HG02763 (cell line): ENCODE measurements at regions not wholly inside any gene's neighbourhood (a gene's known extent, or its start where the extent isn't known, plus 50 kb on each side); places are given as distances from the start of the nearest gene placed in this dataset.

Experiments
- ATAC-seq: cut with Tn5 transposase; IDR thresholded peaks from one replicate; pipeline ENCODE4 v1.9.1; 2021; ENCODE audit warnings: mild to moderate bottlenecking, moderate library complexity; ENCODE audit not compliant: unreplicated experiment

DNA sequence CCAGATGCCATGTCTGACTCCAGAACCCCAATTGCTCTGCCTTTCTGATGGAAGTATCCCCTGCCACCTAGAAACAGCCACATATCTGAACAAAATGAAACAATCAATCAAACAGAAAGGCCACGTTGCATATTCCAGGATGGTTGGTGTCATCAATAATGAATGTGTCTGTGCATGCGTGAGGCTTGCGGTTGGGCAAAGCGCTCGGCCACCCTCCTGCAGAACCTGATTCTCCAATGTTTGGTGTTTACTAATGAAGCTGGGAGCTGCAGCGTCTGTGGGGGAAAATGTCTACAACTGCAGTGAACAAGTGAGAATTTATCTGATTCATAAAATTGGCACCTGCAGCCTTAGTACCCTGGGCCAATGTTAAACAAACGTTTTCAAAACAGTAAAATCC lies 121.2 kb upstream of the ADARB2 start:
- no peak for ATAC-seq

DNA sequence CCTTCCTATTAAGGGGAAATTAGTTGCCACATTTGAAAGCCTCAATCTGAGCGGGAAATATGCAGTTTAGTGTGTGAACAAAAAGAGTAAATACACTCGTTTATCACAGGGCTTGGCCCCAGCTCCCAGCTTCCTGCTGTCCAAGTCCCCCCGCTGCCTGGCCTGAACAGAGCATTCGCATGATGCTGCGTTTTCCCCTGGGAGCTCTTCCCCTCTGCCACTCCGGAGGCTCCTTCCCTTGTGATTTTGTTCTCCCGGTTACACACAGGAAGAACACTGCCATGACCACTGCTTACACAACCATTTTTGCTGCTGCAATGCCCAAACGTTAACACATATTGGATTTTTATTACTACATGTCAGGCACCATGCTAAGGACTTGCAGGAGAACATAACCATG lies 120.7 kb upstream of the ADARB2 start:
- no peak for ATAC-seq

DNA sequence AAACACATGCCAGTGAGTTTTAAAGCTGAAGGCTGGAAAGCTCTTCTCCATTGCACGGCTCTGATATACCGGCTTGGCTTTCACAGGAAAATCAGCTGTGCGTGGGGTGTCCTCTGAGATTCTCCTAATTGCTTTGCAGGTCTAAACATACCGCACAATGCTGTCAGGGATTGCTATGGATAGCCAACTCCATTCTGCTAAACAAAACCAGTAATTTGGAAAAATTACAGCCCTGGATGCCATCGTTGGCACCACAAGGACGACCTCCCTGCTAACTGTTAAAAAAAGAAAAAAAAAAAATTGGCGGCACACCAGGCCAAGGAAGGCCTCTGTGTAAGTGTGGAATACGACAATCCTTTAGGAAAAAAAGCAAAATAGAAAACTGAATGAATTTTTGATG lies 118.6 kb upstream of the ADARB2 start:
- no peak for ATAC-seq

DNA sequence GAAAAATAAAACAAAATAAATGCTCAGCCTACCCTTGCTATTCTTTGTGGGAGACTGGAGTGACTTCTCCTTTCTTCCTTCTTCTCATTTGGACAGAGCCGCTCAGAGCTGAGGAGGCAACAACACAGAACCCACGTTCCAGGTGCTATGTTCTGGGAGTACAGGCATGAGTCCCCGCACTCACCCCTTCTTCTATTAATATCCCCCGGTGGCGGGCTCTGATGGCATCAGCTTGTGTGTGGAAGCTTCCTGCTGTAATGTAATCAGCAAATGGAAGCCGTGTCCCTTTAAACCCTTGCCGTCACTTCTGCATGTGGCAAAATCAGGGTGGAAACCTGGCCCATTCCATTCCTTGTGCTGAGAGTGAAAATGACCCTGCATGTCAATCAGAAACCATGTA lies 116.9 kb upstream of the ADARB2 start:
- no peak for ATAC-seq

DNA sequence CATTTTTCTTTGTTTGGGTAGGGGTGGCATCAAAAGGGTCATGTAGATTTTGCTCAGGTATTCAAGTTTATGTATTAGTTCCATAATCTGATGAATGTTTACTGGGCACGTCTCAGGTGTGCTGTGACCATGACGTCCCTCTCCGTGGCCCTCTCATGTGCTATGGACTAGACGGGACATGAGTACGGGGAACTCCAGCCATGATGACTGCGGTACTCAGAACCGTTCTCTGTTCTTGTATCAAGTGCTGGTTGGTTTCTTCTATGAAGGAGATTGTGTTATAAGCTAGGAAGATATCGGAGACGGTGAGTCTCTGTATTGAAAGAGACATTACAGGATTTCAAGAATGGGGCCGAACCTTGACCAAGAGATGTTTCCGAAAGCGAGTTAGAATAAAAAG lies 116.5 kb upstream of the ADARB2 start:
- no peak for ATAC-seq

DNA sequence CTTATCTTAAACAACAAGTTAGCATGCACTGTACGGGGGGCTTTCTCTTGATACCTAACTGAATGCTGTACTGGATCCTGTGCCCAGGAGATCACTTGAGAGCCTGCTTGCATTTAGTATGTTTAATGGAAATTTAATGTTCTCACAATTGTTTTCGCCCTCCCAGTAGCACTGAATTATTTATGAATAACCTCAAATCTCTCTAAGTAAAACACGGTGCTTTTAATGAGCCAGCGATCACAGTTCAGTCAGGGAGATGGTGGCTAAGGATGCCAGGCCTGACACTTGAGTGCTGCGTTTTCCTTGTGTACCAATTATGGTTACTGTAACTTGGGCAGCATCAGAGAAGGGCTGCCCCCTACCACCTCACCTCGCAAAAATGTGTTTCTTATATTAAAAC lies 115.5 kb upstream of the ADARB2 start:
- ATAC-seq: no peak

DNA sequence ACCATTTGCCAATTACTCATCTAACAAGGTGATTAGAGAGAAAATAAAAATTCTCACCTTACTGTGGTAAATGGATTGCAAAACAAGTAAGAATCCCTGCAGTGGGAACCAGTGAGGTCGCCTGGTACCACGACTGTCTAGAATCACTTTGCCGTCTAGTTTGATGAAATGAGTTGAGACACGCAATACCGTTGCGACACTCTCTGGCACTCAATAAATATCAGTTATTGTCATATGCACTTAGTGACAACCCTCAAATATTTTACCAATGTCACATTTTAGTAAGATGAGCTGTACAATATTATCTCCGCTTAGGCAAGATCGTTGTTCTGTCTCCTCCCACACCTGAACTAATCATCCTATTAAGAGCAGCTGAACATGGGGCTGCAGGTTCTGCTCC lies 114.4 kb upstream of the ADARB2 start:
- ATAC-seq: no peak

DNA sequence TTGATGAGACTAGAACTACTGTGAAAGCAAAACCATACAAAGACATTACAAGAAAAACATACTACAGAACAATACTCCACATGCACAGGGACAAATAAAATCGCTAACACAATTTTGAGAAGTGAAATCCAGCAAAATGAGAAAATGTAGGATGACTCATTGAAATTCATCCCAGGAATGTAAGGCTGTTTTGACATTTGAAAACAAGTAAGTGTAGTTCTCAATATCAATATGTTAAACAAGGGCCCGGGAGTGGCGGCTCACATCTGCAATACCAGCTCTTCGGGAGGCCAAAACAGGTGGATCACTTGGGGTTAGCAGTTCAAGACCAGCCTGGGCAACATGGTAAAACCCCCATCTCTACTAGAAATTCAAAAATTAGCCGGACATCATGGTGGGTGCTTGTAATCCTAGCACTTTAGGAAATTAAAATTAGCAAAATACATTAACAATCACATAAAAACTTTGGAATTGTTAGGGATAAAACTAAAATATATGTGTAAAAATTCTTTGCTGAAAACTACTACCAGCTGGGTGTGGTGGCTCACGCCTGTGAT lies 113.7 kb upstream of the ADARB2 start:
- no peak for ATAC-seq

DNA sequence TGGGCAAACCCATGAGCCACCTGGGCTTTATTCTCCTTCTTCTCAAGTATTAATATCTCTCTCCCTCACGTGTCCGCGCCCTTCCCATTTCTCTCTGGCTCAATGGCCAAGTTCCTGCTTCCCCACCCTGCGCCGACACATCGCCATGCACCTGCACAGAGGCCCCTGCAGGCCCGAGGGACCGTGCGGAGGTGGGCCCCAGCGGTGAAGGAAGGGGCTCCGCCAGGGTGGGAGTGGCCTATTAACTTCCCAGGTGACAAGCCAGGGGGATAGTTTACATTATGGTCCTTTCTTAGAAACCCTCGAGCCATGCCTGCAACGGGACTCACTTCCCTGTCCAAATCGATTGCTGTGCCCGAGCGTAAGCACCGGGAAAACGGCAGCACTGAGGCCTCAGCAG lies 110.0 kb upstream of the ADARB2 start:
- ATAC-seq: no peak

DNA sequence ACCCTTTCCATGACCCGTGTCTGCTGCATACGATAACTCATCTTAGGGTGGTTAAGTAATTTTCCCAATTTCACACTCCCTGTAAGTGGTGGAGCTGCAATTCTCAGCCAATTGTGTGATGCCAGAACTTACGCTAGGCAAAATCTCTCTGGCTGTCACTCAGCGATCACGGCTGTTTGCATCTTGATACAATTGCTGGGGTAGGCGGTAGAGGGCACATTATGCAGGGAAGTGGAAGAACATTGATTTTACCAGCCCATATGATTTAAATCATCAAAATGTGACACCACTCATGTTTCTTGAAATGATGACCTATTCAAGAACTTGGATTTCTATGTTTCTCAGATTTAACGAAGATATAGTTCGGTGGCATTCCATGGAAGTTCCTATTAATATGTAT lies 108.7 kb upstream of the ADARB2 start:
- no peak for ATAC-seq

DNA sequence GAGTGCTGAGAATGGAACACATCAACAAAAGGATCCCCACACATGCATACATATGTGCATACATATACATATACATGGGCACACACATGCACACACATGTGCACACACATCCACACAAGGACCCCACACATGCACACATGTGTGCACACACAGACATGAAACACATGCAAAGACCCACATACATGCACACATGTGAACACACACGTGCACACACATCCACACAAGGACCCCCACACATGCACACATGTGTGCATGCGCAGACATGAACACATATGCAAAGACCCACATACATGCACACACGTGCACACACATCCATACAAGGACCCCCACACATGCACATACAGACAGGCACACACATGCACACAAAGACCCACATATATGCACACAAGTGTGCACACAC lies 104.4 kb upstream of the ADARB2 start:
- no peak for ATAC-seq

DNA sequence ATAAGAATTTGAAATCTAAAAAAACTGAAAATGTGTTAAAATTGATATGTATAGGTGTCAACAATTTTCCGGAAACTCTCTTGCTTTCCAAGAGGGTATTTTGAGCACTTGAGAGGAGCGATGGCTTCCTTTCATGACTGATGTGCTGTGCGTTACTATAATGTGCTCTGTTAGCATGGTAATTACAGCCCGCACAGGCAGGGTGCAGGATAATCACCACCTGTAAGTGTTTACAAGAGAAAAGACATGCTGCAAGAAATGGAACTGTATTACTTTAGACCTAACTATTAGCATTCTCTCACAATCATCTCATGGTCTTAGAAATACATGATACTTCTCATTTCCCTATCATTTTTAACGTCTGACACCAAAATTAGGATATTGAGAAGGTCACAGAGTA lies 92.4 kb upstream of the ADARB2 start:
- ATAC-seq: no peak

DNA sequence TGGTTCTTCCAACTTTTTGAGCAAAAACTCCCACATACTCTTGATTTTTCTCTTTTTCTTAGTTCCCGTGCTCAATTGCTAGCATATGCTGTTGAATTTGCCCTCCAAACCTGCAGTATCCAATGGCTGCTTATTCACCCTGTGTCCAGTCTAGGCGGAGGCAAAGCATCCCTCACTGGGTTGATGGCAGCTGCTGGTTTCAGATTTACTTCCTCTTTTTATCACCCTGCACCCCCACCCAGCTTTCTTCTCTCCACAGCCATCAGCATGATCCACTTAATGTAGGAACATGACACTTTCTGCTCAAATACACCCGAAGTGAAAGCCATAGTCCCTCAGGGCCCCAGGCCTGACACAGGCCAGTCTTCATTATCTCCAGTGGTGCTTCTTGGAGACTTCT lies 87.6 kb upstream of the ADARB2 start:
- no peak for ATAC-seq

DNA sequence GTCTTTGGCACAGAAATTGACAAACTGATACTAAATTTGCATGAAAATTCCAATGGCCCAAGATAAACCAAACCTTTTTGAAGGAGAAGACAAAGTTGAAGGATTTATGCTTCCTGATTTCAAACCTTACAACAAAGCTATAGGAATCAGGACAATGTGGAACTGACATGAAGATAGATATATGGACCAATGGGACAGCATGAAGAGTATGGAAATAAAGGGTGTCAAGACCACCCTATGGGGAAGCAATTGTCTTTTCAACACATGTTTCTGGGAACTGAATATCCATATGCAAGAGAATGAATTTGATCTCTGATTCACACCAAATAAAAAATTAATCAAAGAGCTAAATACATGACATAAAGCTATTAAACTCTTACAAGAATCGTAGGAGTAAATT lies 77.2 kb upstream of the ADARB2 start:
- ATAC-seq: no peak

DNA sequence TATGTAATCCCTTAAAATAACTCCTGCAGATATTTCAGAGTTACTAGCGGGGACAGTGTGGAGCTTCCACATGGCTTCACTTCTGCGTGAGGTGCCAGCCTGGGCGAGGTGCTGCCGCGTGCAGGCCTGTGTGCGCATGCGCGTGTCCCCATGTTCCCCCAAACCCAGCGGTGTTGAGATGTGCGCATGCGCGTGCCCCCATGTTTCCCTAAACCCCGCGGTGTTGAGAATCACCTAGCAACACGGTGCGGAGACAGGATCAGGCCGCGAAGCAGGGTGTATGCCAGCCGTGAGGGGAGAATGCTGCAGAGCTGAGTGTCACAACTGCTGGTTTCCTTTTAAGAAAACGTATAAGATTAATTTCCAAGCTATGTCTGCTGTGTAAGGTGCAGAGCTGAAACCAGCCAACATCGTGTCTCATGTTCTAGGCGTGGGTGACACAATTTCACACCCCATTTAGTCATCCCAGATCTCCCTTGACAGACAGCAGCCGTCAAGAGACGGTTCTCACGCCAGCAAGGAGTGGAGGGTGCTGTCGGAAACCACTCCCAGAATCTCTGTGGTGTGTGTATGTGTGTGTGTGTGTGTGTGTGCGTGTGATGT lies 71.9 kb upstream of the ADARB2 start:
- ATAC-seq: no peak

DNA sequence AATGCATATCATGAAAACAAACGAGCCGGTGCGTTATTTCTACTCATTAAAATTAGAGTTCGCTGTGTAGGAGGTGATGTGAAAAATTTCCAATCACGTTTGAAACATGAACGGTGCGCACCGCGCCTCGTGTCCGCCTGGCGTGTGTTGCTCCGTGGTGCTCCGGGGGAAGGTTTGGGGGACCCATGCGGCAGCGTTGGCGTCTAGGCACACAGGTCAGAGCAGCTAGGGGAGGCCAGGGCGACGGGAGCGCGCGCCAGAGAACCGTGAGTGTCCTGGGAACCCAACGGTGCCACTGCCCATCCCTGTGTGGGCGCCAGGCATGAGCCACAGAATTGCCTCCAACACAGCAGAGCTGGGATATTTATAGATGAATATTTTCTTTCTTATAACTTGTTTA lies 70.6 kb upstream of the ADARB2 start:
- ATAC-seq: no peak

DNA sequence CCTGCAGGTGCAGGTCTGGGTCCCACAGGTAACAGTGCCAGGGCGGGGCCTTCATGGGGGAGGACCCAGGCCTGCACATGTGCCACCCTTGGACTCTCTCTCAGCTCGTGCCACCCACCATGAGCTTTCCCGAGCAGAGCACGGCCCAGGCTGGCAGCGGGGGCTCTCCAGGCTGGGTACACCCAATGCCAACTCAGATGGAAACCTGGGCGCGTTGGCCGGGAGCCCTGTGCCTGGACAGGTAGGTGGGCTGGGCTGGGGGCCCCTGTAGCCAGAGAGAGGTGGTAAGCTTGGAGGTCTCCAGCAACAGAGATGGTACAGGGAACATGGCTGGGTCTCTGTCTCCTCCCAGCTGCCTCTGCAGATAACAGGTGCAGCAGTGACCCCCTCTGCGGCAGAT lies 69.9 kb upstream of the ADARB2 start:
- ATAC-seq: no peak

DNA sequence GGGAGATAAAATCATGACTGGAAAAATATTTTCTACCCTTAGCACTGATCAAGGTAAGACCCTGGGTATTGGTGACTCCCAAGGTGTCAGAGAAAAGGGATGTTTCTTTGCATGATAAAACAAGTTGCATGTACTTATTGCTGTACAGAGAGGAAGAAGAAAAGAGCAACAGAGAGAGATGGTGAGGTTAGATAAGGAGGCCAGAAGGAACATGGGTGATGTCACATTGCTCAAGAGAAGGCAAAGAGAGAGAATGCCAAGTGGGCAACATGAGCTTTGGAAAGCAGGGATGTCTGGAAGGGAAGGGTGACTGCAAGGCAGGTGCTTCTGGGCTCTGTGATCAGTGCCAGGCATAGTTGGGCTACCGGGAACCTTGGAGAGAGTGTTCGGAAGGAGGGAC lies 65.1 kb upstream of the ADARB2 start:
- no peak for ATAC-seq

DNA sequence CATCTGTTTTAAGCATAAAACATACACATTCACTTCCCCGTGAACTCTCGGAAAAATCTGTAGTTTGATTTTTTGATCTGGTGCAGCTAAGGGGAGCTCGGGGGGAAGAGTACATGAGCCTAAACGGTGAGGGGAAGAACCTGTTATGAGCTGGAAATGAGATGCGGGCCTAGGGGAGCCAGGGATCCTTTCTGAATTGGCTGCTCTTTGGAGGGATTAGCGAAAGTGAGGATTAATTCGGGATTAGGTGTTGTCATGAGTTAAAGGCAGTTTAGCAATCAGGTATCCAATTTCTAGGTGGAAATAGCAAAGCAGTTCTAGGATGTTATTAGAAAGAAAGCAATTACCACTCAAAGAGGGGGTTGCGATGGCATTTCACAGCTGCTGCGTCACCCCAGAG lies 51.1 kb upstream of the ADARB2 start:
- no peak for ATAC-seq
